Activated naive CD4-positive, alpha-beta T cell treated with anti-CD3 and anti-CD28 coated beads for 36 hours (primary cell): ENCODE measurements at regions not wholly inside any gene's neighbourhood (a gene's known extent, or its start where the extent isn't known, plus 50 kb on each side); places are given as distances from the start of the nearest gene placed in this dataset.

Source experiments
- CTCF ChIA-PET: fragments of 350-600 bp; sonication (Branson Sonifier 250); formaldehyde crosslinking; loops from one replicate; lab custom pipeline; 2021; ENCODE audit warnings: antibody characterized with exemption; lab: Charles Lee
- DNase-seq: peaks from one replicate; pipeline ENCODE4 v3.0.0-alpha.2; 2020
- H3K27ac Mint-ChIP-seq: one replicate; pipeline ENCODE4 v1.8.0; 2021; ENCODE audit warnings: mild to moderate bottlenecking, mixed read lengths
- H3K27me3 Mint-ChIP-seq: one replicate; pipeline ENCODE4 v1.8.0; 2021; ENCODE audit warnings: low read depth, mixed read lengths
- H3K36me3 Mint-ChIP-seq: one replicate; pipeline ENCODE4 v1.8.0; 2021; ENCODE audit warnings: low read depth, mixed read lengths
- H3K4me1 Mint-ChIP-seq: one replicate; pipeline ENCODE4 v1.8.0; 2021; ENCODE audit warnings: low read depth, mixed read lengths
- H3K4me3 Mint-ChIP-seq: one replicate; pipeline ENCODE4 v1.8.0; 2021; ENCODE audit warnings: mild to moderate bottlenecking, moderate library complexity, mixed read lengths
- H3K9me3 Mint-ChIP-seq: one replicate; pipeline ENCODE4 v1.8.0; 2021; ENCODE audit warnings: mixed read lengths
- intact Hi-C: fragments of 100-400 bp; cut with micrococcal nuclease; formaldehyde crosslinking; loops from one replicate; pipeline ENCODE4 v1.15.1; 2023

- CTCF ChIA-PET: no interaction called here
- Mint-ChIP-seq H3K4me3 (no peak overlapping the region), H3K4me1 (no peaks in the 10 kb centered on the region), H3K27ac (no peak overlapping the region), H3K36me3 (no peaks in the 10 kb centered on the region), H3K27me3 (no peaks in the 10 kb centered on the region), H3K9me3 (no peaks in the 10 kb centered on the region)
- no peak for DNase-seq
- intact Hi-C loops: no loop called here
These were observed 170.8 kb upstream of the CADM1 start for GRCh38 chr11:115674937-115675544.

GRCh38 chr11:115674176-115674936, 170.1 kb upstream of the CADM1 start:
- Mint-ChIP-seq H3K27me3 (no peaks in the 10 kb centered on the region), H3K4me3 (no peak overlapping the region), H3K27ac (no peak overlapping the region), H3K36me3 (no peaks in the 10 kb centered on the region), H3K4me1 (no peaks in the 10 kb centered on the region), H3K9me3 (no peaks in the 10 kb centered on the region)
- CTCF ChIA-PET: no interaction called here
- intact Hi-C loops: no loop called here
- DNase-seq: no peak

- Mint-ChIP-seq H3K36me3 (no peaks in the 10 kb centered on the region), H3K9me3 (no peaks in the 10 kb centered on the region), H3K4me1 (no peaks in the 10 kb centered on the region), H3K27me3 (peaks cover 1% of the 10 kb centered on the region), H3K27ac (no peak overlapping the region), H3K4me3 (no peak overlapping the region)
- CTCF ChIA-PET: no interaction called here
- no peak for DNase-seq
- intact Hi-C loops: no loop called here
These were observed 169.5 kb upstream of the CADM1 start for GRCh38 chr11:115673720-115674119.

- CTCF ChIA-PET: no interaction called here
- H3K9me3 Mint-ChIP-seq: no peaks in the 10 kb centered on the region
These were observed 168.8 kb upstream of the CADM1 start for GRCh38 chr11:115672999-115673411.

GRCh38 chr11:115672412-115672811, 168.2 kb upstream of the CADM1 start:
- H3K27ac Mint-ChIP-seq: no peak overlapping the region
- no peak overlapping the region for H3K4me3 Mint-ChIP-seq
- no peak for DNase-seq
- H3K36me3 Mint-ChIP-seq: no peaks in the 10 kb centered on the region
- H3K9me3 Mint-ChIP-seq: no peaks in the 10 kb centered on the region
- peaks cover 4% of the 10 kb centered on the region for H3K27me3 Mint-ChIP-seq
- no peaks in the 10 kb centered on the region for H3K4me1 Mint-ChIP-seq
- intact Hi-C loops: no loop called here
- CTCF ChIA-PET: no interaction called here

More at GRCh38 chr11:115672999-115673411, 168.8 kb upstream of the CADM1 start:
- peaks cover 4% of the 10 kb centered on the region for H3K27me3 Mint-ChIP-seq
- H3K27ac Mint-ChIP-seq: no peak overlapping the region
- intact Hi-C loops: no loop called here
- no peaks in the 10 kb centered on the region for H3K36me3 Mint-ChIP-seq
- H3K4me1 Mint-ChIP-seq: no peaks in the 10 kb centered on the region
- no peak for DNase-seq
- H3K4me3 Mint-ChIP-seq: no peak overlapping the region

- no peak for DNase-seq
- Mint-ChIP-seq H3K9me3 (no peaks in the 10 kb centered on the region), H3K27me3 (peaks cover 4% of the 10 kb centered on the region), H3K4me1 (no peaks in the 10 kb centered on the region), H3K27ac (no peak overlapping the region), H3K36me3 (no peaks in the 10 kb centered on the region), H3K4me3 (no peak overlapping the region)
- CTCF ChIA-PET: no interaction called here
- intact Hi-C loops: no loop called here
These were observed 166.5 kb upstream of the CADM1 start for GRCh38 chr11:115670538-115671205.

GRCh38 chr11:115665958-115666357, 161.7 kb upstream of the CADM1 start:
- CTCF ChIA-PET: no interaction called here

GRCh38 chr11:115665175-115665821, 161.1 kb upstream of the CADM1 start:
- H3K4me3 Mint-ChIP-seq: no peak overlapping the region
- CTCF ChIA-PET: no interaction called here
- H3K27me3 Mint-ChIP-seq: peaks cover 18% of the 10 kb centered on the region
- DNase-seq: no peak
- intact Hi-C loops: no loop called here
- no peaks in the 10 kb centered on the region for H3K4me1 Mint-ChIP-seq
- no peak overlapping the region for H3K27ac Mint-ChIP-seq
- no peaks in the 10 kb centered on the region for H3K9me3 Mint-ChIP-seq
- no peaks in the 10 kb centered on the region for H3K36me3 Mint-ChIP-seq

More at GRCh38 chr11:115665958-115666357, 161.7 kb upstream of the CADM1 start:
- Mint-ChIP-seq H3K9me3 (no peaks in the 10 kb centered on the region), H3K27me3 (peaks cover 11% of the 10 kb centered on the region), H3K4me1 (no peaks in the 10 kb centered on the region), H3K36me3 (no peaks in the 10 kb centered on the region), H3K4me3 (no peak overlapping the region), H3K27ac (no peak overlapping the region)
- no peak for DNase-seq
- intact Hi-C loops: no loop called here

GRCh38 chr11:115664313-115664712, 160.1 kb upstream of the CADM1 start:
- intact Hi-C loops: no loop called here

GRCh38 chr11:115663790-115664189, 159.6 kb upstream of the CADM1 start:
- Mint-ChIP-seq H3K4me3 (no peak overlapping the region), H3K4me1 (no peaks in the 10 kb centered on the region), H3K27me3 (peaks cover 27% of the 10 kb centered on the region), H3K9me3 (no peaks in the 10 kb centered on the region), H3K36me3 (no peaks in the 10 kb centered on the region), H3K27ac (no peak overlapping the region)
- intact Hi-C loops: no loop called here
- no peak for DNase-seq
- CTCF ChIA-PET: no interaction called here

More at GRCh38 chr11:115664313-115664712, 160.1 kb upstream of the CADM1 start:
- no peaks in the 10 kb centered on the region for H3K36me3 Mint-ChIP-seq
- H3K9me3 Mint-ChIP-seq: no peaks in the 10 kb centered on the region
- no peak for DNase-seq
- H3K4me1 Mint-ChIP-seq: no peaks in the 10 kb centered on the region
- peaks cover 25% of the 10 kb centered on the region for H3K27me3 Mint-ChIP-seq
- H3K27ac Mint-ChIP-seq: no peak overlapping the region
- no peak overlapping the region for H3K4me3 Mint-ChIP-seq
- CTCF ChIA-PET: no interaction called here

GRCh38 chr11:115660030-115660805, 156.0 kb upstream of the CADM1 start:
- Mint-ChIP-seq H3K4me1 (no peaks in the 10 kb centered on the region), H3K27me3 (peaks cover 41% of the 10 kb centered on the region), H3K27ac (no peak overlapping the region), H3K4me3 (no peak overlapping the region), H3K36me3 (no peaks in the 10 kb centered on the region), H3K9me3 (no peaks in the 10 kb centered on the region)
- intact Hi-C loops: no loop called here
- DNase-seq: no peak
- CTCF ChIA-PET: no interaction called here
